Calu3 (cell line): ENCODE measurements at regions not wholly inside any gene's neighbourhood (a gene's known extent, or its start where the extent isn't known, plus 50 kb on each side); places are given as distances from the start of the nearest gene placed in this dataset.
"Not testable (repeated sequence)": the region's sequence is repeated elsewhere in the genome, so short reads cannot be mapped to it uniquely, and the experiment has no call there.

Experiments used
- BruUV-seq: library from RNA; stranded (reverse); fragments of 400-500 nt; replicated peaks from 2 replicates; lab custom pipeline; 2021; lab: Mats Ljungman, UMichigan
- CTCF ChIA-PET: fragments of 300-600 bp; sonication (Branson Sonifier 250); formaldehyde crosslinking; loops from one replicate; lab custom pipeline; 2022; ENCODE audit warnings: antibody characterized with exemption; lab: Charles Lee
- DNase-seq: peaks from one replicate; pipeline ENCODE4 v3.0.0; 2022
- H3K27ac Mint-ChIP-seq: one replicate; pipeline ENCODE4 v1.8.0; 2022; ENCODE audit warnings: mixed read lengths; ENCODE audit not compliant: unreplicated experiment
- H3K27me3 Mint-ChIP-seq: one replicate; pipeline ENCODE4 v1.8.0; 2022; ENCODE audit warnings: mixed read lengths; ENCODE audit not compliant: unreplicated experiment
- H3K36me3 Mint-ChIP-seq: one replicate; pipeline ENCODE4 v1.8.0; 2022; ENCODE audit warnings: mild to moderate bottlenecking, moderate library complexity, mixed read lengths; ENCODE audit not compliant: insufficient read depth, unreplicated experiment
- H3K4me1 Mint-ChIP-seq: one replicate; pipeline ENCODE4 v1.8.0; 2022; ENCODE audit warnings: mild to moderate bottlenecking, low read depth, mixed read lengths; ENCODE audit not compliant: unreplicated experiment
- H3K4me3 Mint-ChIP-seq: one replicate; pipeline ENCODE4 v1.8.0; 2022; ENCODE audit warnings: mild to moderate bottlenecking, low read depth, moderate library complexity, mixed read lengths; ENCODE audit not compliant: unreplicated experiment
- H3K9me3 Mint-ChIP-seq: one replicate; pipeline ENCODE4 v1.8.0; 2022; ENCODE audit warnings: low read depth, mixed read lengths; ENCODE audit not compliant: unreplicated experiment
- CTCF ChIP-seq: fragments of 200-600 bp; IDR thresholded peaks from one replicate; pipeline ENCODE4 v1.8.0; 2022; ENCODE audit warnings: antibody characterized with exemption; ENCODE audit not compliant: unreplicated experiment
- intact Hi-C: fragments of 100-400 bp; cut with micrococcal nuclease; formaldehyde crosslinking; loops from one replicate; pipeline ENCODE4 v1.10.0; 2022; ENCODE audit not compliant: unreplicated experiment

GRCh38 chr12:116670859-116671258 is 67.0 kb downstream of the SPRING1 start:
- Mint-ChIP-seq H3K36me3 (no peaks in the 10 kb centered on the region), H3K4me3 (no peak overlapping the region), H3K27ac (no peak overlapping the region), H3K27me3 (peaks cover 47% of the 10 kb centered on the region), H3K4me1 (no peaks in the 10 kb centered on the region), H3K9me3 (no peaks in the 10 kb centered on the region)
- TF ChIP-seq CTCF: no peak
- CTCF ChIA-PET: no interaction called here
- intact Hi-C loops: no loop called here
- DNase-seq: no peak
- BruUV-seq: no TSS peak

GRCh38 chr12:116667752-116668151 is 70.1 kb downstream of the SPRING1 start:
- Mint-ChIP-seq H3K36me3 (no peaks in the 10 kb centered on the region), H3K4me1 (peaks cover 6% of the 10 kb centered on the region), H3K27ac (no peak overlapping the region), H3K27me3 (peaks cover 62% of the 10 kb centered on the region), H3K4me3 (no peak overlapping the region), H3K9me3 (no peaks in the 10 kb centered on the region)
- TF ChIP-seq CTCF: no peak
- DNase-seq: no peak
- intact Hi-C loops: no loop called here
- BruUV-seq: no TSS peak
- CTCF ChIA-PET: no interaction called here

GRCh38 chr12:116666829-116667228 is 71.0 kb downstream of the SPRING1 start:
- intact Hi-C loops, DNase-seq, H3K27ac Mint-ChIP-seq, BruUV-seq, H3K36me3 Mint-ChIP-seq, H3K4me3 Mint-ChIP-seq, H3K9me3 Mint-ChIP-seq, CTCF ChIA-PET: not testable (repeated sequence)
- Mint-ChIP-seq H3K4me1 (peaks cover 14% of the 10 kb centered on the region), H3K27me3 (peaks cover 62% of the 10 kb centered on the region)

GRCh38 chr12:116666305-116666673 is 71.6 kb downstream of the SPRING1 start:
- DNase-seq: no peak
- Mint-ChIP-seq H3K27ac (no peak overlapping the region), H3K9me3 (no peaks in the 10 kb centered on the region), H3K4me1 (peaks cover 14% of the 10 kb centered on the region), H3K4me3 (no peak overlapping the region), H3K27me3 (peaks cover 62% of the 10 kb centered on the region), H3K36me3 (no peaks in the 10 kb centered on the region)
- no peak for TF ChIP-seq CTCF
- intact Hi-C loops: no loop called here
- CTCF ChIA-PET: no interaction called here
- BruUV-seq: no TSS peak

- TF ChIP-seq CTCF: no peak
- peaks cover 62% of the 10 kb centered on the region for H3K27me3 Mint-ChIP-seq
- BruUV-seq: no TSS peak
- H3K4me1 Mint-ChIP-seq: peaks cover 14% of the 10 kb centered on the region
- intact Hi-C loops: no loop called here
- H3K4me3 Mint-ChIP-seq: no peak overlapping the region
- CTCF ChIA-PET: no interaction called here
- H3K9me3 Mint-ChIP-seq: no peaks in the 10 kb centered on the region
- no peak for DNase-seq
- H3K36me3 Mint-ChIP-seq: no peaks in the 10 kb centered on the region
- no peak overlapping the region for H3K27ac Mint-ChIP-seq
Measured at GRCh38 chr12:116665666-116666304, 72.1 kb downstream of the SPRING1 start.
